GM21381 (cell line): ENCODE measurements at regions not wholly inside any gene's neighbourhood (a gene's known extent, or its start where the extent isn't known, plus 50 kb on each side); places are given as distances from the start of the nearest gene placed in this dataset.
A peak's percentile ranks its signal among the peaks of the same experiment; 100 is the strongest.
"Not testable (repeated sequence)": the region's sequence is repeated elsewhere in the genome, so short reads cannot be mapped to it uniquely, and the experiment has no call there.

Experiments
- ATAC-seq: cut with Tn5 transposase; IDR thresholded peaks from one replicate; pipeline ENCODE4 v1.9.1; 2021; ENCODE audit warnings: mild to moderate bottlenecking, moderate library complexity; ENCODE audit not compliant: unreplicated experiment

- no peak for ATAC-seq
Observed at GRCh38 chr12:115898670-115899069, 378.8 kb downstream of the MED13L start.

- ATAC-seq: no peak
Observed at GRCh38 chr12:115897729-115898128, 379.8 kb downstream of the MED13L start.

DNA sequence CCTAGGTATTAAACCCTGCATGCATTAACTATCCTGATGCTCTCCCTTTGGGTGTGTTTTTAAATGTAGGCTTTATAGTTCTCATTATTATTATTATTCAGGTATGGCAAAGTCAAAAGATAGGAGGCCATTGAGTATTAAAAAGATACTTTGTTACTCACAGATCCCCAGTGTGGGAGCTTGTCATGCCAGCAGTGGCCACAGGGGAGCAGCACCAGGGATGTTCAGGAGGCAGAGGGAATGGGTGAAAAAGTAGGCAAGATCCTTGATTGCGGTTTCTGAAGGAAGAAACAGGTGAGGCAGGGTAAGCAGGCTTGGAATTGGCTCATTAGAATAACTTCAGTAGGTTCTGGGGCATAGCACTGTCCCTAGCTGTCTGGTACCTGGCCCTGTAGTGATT lies 382.2 kb downstream of the MED13L start:
- no peak for ATAC-seq

- ATAC-seq: no peak
Observed at GRCh38 chr12:115891556-115892164, 385.8 kb downstream of the MED13L start.

GRCh38 chr12:115886666-115887065 lies 390.8 kb downstream of the MED13L start:
- no peak for ATAC-seq

DNA sequence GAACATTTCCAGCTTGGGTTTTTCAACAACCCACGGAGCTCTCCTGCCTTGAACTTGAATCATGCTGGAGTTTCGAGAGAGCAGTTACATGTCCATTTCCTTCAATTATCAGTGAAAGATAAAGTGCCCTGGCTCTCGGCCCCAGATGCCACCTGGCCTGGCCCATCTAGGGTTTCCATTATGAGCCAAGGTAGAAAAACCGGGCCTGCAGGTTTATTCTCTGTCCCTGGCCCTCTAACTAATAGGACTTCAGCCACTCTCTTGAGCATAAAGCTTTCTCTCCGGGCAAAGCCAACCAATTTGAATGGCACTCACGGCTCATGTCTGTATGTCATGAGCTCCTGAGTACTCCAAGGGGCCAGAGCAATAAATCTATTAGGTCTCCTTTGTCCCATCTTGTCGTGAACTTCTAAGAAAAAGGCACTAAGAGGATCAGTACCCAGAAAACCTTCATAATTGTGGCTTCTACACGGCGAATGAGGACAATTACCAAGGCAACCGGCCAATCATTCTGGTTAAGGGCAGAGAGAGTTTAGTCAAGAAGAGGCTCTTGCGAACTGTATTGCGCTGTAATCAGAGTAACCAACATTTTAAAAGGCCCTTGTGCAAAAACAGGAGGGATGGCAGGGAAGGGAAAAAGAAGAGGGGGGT lies 392.3 kb downstream of the MED13L start:
- ATAC-seq: no peak

- ATAC-seq: no peak
Observed at GRCh38 chr12:115882936-115883335, 394.6 kb downstream of the MED13L start.

- no peak for ATAC-seq
Observed at GRCh38 chr12:115880238-115880637, 397.3 kb downstream of the MED13L start.

DNA sequence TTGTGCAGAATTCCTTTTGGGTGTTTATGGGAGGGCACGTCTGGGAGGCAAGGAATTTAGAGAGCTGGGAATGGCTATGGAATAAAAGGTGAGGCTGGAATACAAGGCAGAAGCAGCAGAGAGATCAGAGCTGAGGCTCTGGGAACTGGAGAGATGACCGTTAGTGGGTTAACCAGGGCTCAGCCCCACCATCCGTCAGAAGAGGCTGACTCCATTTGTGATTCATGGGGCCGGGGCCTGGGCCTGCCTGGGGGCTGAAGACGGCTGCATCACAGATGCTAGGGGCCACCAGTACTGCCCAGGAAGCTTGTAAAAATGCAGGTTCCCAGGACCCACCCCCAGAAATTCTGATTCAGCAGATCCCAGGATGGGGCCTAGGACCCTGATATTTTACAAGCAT lies 398.1 kb downstream of the MED13L start:
- ATAC-seq: no peak

DNA sequence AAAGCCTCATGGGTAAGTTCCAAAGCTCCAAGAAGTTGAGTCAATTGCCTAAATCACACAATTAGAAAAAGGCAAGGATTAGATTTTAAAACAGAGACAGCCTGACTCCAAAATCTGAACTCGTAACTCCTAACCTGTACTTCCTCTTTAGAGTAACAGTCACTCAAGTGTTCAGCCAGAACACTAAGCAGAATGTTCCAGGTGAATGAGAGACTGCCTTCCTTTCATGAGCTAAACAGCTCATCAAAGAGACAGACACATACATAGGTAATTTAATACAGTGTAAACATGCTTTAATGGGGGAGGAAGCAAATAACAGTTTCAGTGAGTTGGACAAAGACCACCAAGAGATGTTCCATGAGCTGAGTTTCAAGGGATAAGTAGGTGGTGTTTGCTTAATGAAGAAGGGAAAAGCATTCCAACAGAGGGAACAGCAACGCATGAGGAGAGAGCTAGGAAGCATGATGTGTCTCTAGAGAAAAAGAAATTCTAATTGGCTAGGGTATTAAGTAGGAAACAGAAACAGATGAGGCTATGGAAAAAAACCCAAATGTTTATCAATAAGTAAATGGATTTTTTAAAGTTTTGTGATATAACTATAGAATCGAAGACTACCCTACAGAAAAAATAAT lies 403.9 kb downstream of the MED13L start:
- no peak for ATAC-seq

DNA sequence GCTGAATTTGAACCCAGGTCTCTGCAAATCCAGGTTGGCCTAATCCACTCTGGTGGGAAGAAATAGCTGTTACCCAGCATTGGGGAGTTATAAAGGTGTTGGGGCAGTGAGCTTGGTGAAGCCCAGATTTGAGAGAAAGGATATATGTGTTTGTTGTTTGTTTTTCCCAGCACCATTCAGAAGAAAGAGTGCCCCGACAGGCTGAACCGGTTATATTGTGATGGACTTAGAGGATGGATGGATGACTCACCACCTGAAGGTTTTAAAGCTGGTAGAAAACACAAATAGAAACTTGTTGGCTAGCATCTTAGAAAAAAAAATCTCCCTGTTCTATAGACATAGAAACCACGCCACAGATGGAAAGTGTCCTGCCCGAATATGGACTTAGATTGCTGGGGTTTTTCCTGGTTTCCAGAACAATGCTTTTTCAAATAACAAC lies 404.6 kb downstream of the MED13L start:
- ATAC-seq: no peak

GRCh38 chr12:115872212-115872611 lies 405.3 kb downstream of the MED13L start:
- no peak for ATAC-seq

DNA sequence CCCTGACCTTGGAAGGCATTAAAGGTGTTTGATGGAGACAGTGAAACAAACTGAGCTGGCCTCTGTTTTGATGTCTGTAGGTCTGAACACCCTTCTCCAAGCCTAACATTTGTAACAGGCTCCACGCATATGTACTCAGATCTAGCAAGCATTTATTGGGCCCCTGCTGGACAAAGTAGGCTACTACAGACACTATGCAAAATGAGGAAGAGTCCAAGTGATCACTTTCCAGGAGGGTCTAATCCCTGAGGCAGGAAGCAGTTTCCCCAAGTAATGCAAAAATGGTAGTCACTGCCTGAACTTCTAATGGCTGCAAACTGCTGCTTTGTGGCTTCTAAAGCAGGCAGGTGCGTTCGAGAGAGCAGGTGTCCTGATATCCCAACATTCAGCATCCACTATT lies 405.8 kb downstream of the MED13L start:
- peak; percentile 60 for ATAC-seq

DNA sequence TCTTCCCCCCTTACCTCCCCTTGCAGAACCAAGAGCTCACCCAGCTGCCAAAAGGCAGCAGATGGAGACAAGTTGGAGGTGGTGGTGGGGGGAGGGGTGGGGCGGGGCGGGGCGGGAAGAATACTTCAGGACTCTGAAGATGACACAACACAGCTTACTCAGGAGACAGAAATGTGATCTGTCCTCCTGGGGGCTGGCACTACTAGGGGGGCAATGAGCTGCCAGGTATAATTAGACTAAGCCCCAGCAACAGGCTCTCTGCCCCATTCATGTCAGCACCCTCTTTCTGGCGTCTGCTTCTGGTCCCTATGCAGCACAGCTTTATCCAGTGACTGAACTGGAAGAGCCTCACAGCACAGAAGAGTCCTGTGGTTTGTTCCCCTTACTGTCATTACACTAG lies 407.0 kb downstream of the MED13L start:
- no peak for ATAC-seq

DNA sequence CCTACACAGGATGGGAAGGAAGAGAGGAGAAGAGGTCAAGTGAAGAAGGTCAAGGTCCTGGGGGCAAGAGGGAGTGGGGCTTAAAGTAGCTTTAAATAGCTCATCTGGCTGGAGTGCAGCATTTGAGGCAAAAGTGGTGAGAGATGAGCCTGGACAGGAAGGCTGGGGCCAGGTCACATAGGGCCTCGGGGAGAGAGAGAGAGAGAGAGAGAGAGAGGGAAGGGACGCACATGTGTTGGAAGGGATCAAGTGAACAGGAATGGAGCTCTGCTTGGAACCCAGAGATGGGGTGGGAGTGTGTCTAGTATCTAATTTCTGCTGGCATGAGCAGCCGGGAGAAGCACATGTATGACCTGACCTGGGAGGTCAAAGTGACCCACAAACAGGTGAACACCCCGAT lies 407.5 kb downstream of the MED13L start:
- ATAC-seq: no peak

DNA sequence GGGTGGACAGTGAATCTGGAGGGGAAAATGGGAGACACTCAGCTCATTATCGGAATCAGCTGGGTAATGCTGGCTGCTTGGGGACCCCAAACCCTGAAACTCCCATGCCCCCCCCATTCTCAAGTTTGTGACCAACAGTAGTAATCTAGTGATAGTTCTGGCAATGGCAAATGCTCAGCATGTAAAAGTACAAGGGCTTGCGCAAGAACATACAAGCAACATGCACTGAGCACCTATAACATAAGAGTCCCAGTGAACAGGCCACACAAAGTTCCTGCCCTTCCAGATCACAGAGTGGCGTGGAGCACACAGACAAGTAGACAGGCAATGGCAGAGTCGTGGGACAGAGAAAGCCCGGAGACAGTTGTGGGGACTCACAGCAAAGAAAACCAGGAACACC lies 407.9 kb downstream of the MED13L start:
- no peak for ATAC-seq

- no peak for ATAC-seq
Observed at GRCh38 chr12:115868624-115869023, 408.9 kb downstream of the MED13L start.

DNA sequence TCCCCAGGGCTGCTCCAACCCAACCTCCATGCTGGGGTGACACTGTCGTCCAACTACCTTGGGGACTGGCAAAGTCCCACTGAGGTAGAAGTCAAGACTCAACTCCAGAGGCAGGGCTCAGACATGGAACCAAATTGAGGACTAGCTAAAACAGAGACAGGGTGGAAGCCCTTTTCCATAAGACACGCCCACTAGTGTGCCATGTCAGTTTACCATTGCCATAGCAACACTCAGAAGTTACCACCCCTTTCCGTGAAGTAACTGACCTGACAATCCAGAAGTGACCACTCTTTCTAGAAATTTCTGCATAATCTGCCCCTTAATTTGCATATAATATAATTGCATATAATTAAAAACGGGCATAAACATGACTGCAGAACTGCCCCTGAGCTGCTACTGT lies 409.6 kb downstream of the MED13L start:
- no peak for ATAC-seq

DNA sequence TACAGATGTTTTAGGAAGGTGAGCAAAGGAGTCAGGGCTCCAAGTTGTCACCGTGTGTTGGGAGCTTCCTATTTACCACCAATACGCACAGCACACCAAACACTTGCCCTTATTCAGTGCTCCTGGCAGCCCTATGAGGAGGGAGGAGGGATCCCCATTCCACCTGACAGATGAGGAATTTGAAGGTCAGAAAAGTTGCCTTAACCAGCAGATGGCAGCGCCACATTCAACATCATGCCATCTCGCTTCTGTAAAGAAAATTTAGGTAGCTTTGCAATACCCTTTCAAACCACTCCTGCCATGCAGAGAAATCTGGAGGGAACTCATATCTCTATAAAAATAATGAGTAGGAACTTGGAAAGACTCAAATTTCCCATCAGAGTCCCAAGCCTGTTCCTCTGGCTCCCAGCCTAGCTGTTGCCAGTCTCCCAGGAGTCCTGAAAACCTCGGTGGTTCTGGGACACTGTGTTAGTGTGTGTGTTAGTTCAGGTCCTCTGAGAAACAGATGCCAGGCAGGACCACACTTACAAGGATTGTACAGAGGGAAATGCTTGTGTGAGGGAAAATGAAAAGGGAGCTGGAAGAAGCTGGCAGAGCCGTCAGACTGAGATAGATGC lies 410.5 kb downstream of the MED13L start:
- ATAC-seq: no peak

GRCh38 chr12:115866281-115866680 lies 411.2 kb downstream of the MED13L start:
- not testable (repeated sequence) for ATAC-seq

DNA sequence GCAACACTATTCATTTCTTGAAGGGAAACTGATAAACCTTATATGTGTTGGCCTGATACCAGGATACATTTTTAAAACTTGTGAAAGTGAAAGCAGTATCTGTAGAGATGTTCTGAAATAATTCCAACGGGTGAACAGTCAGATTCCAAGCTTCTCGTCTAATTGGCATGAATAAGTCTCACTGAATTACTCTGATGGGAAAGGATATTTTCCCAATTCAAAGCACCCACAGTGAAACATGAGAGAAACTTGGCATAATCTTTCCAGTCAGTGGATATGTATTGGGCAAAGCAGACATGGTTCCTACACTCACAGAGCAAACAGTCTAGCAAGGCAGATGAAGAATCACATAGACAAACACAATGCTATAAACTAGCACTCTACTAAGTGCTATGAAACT lies 413.1 kb downstream of the MED13L start:
- ATAC-seq: no peak

DNA sequence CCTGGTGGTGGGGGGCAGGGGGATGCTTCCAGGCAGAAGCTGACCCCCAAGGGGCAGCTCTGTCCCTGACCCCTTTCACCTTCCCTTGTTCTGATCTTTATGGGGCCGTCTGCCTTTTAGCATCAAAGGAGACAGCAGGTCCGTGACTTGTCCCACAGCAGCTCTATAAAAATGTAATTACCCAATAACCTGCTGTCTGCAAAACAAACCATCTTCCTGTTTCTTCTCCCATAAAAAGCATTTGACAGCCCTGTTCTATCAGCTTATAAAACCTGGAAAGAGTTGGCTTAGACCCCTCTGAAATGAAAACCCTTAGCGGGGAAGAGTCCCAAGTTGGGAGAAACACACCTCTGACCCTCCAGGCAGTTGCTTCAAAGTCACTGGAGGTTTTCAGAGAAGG lies 416.9 kb downstream of the MED13L start:
- ATAC-seq: no peak
